Small intestine (tissue), 7 donors: ENCODE measurements at regions not wholly inside any gene's neighbourhood (a gene's known extent, or its start where the extent isn't known, plus 50 kb on each side); places are given as distances from the start of the nearest gene placed in this dataset.
"Not testable (repeated sequence)": the region's sequence is repeated elsewhere in the genome, so short reads cannot be mapped to it uniquely, and the experiment has no call there.

Experiments used
- DNase-seq, 2 donors: peaks; one replicate each; pipeline versions ENCODE4 v3.0.0 to v3.0.0-alpha.2; 2013
- FAIRE-seq: peaks from 2 replicates; lab custom pipeline; 2012; peaks lifted over from hg19 to GRCh38; lab: Jason Lieb, UNC
- H3K27ac ChIP-seq, 3 donors: one replicate each; pipeline ENCODE4 v1.5.1; 2013; ENCODE audit warnings: low read length in 2 of 3, mild to moderate bottlenecking in 2 of 3, control low read depth in 1 of 3, inconsistent platforms in 1 of 3, low read depth in 1 of 3, moderate library complexity in 1 of 3
- H3K27me3 ChIP-seq, 3 donors: one replicate each; pipeline ENCODE4 v1.6.1; 2013; ENCODE audit warnings: low read length in 3 of 3, inconsistent platforms in 1 of 3; ENCODE audit not compliant: control insufficient read depth in 3 of 3, insufficient read depth in 3 of 3
- H3K36me3 ChIP-seq, 3 donors: one replicate each; pipeline ENCODE4 v1.6.1; 2013; ENCODE audit warnings: low read length in 3 of 3, inconsistent platforms in 1 of 3, low read depth in 1 of 3, mild to moderate bottlenecking in 1 of 3, moderate library complexity in 1 of 3; ENCODE audit not compliant: control insufficient read depth in 3 of 3, insufficient read depth in 2 of 3
- H3K4me1 ChIP-seq, 3 donors: one replicate each; pipeline ENCODE4 v1.6.1; 2013; ENCODE audit warnings: low read length in 2 of 3, inconsistent platforms in 1 of 3, low read depth in 1 of 3, mild to moderate bottlenecking in 1 of 3, moderate library complexity in 1 of 3; ENCODE audit not compliant: control insufficient read depth in 3 of 3, insufficient read depth in 2 of 3
- H3K4me3 ChIP-seq, 3 donors: one replicate each; pipeline ENCODE4 v1.5.1; 2013; ENCODE audit warnings: low read length in 3 of 3, control low read depth in 1 of 3, inconsistent platforms in 1 of 3, low read depth in 1 of 3, mild to moderate bottlenecking in 1 of 3, moderate library complexity in 1 of 3
- H3K9me3 ChIP-seq, 2 donors: one replicate each; pipeline ENCODE4 v1.6.1; 2013; ENCODE audit warnings: low read depth in 1 of 2, low read length in 1 of 2; ENCODE audit not compliant: control insufficient read depth in 2 of 2, insufficient read depth in 1 of 2
- WGBS, 3 donors: extraction: QIAGEN DNeasy Blood & Tissue Kit; methylation state at CpG; one replicate each; pipeline ENCODE4 v1.1.7; 2013; 5-methylcytosine and 5-hydroxymethylcytosine counted together
- donor health status: healthy with polysubstance abuse.
- donor health status: control.
- donor health status: control.
- donor health status: Bipolar disorder and iron deficiency.
- donor health status: healthy.

GRCh38 chr2:55796121-55796520 is 102.5 kb upstream of the PNPT1 start:
- no peaks in the 10 kb centered on the region for H3K27me3 ChIP-seq
- H3K4me1 ChIP-seq, result no peaks in the 10 kb centered on the region
- peaks cover 0 to 3% of the 10 kb centered on the region in 2 donors for H3K9me3 ChIP-seq
- DNase-seq (no peak), FAIRE-seq (no peak)
- no peaks in the 10 kb centered on the region for H3K36me3 ChIP-seq
- H3K27ac ChIP-seq, result no peak overlapping the region
- no peak overlapping the region for H3K4me3 ChIP-seq

GRCh38 chr2:55793602-55794001 is 100.0 kb upstream of the PNPT1 start:
- not testable (repeated sequence) for H3K4me3 ChIP-seq, H3K4me1 ChIP-seq, DNase-seq, H3K9me3 ChIP-seq, H3K27me3 ChIP-seq, H3K27ac ChIP-seq, FAIRE-seq, H3K36me3 ChIP-seq
- 90 to 92% (median 90%) methylated on average over 11 to 12 of the region's 12 CpGs for WGBS, 3 donors

- H3K4me1 ChIP-seq, result no peaks in the 10 kb centered on the region
- no peaks in the 10 kb centered on the region for H3K27me3 ChIP-seq
- no peak overlapping the region for H3K27ac ChIP-seq
- DNase-seq, result no peak
- H3K9me3 ChIP-seq, result no peaks in the 10 kb centered on the region
- H3K36me3 ChIP-seq, result no peaks in the 10 kb centered on the region
- H3K4me3 ChIP-seq, result no peak overlapping the region
- no peak for FAIRE-seq
These were observed 92.6 kb upstream of the PNPT1 start for GRCh38 chr2:55786280-55786679.

GRCh38 chr2:55783751-55784150 is 90.1 kb upstream of the PNPT1 start:
- H3K27ac ChIP-seq, H3K4me3 ChIP-seq, H3K4me1 ChIP-seq, H3K36me3 ChIP-seq, H3K27me3 ChIP-seq, DNase-seq, H3K9me3 ChIP-seq, FAIRE-seq: not testable (repeated sequence)
- WGBS, 3 donors, result 88 to 93% (median 88%) methylated on average over 5 of the region's 5 CpGs

GRCh38 chr2:55782528-55783173 is 89.0 kb upstream of the PNPT1 start:
- Histone ChIP-seq H3K4me1 (no peaks in the 10 kb centered on the region), H3K36me3 (no peaks in the 10 kb centered on the region), H3K9me3 (no peaks in the 10 kb centered on the region), H3K27ac (no peak overlapping the region), H3K27me3 (no peaks in the 10 kb centered on the region), H3K4me3 (no peak overlapping the region)
- FAIRE-seq, result no peak
- no peak for DNase-seq
- WGBS, 3 donors, result 67 to 86% (median 79%) methylated on average over 4 of the region's 4 CpGs

GRCh38 chr2:55781542-55781941 is 87.9 kb upstream of the PNPT1 start:
- H3K4me1 ChIP-seq, result no peaks in the 10 kb centered on the region
- WGBS, 3 donors, result 91 to 94% (median 93%) methylated on average over 1 of the region's 1 CpG
- H3K4me3 ChIP-seq, result no peak overlapping the region
- FAIRE-seq (no peak), DNase-seq (no peak)
- no peaks in the 10 kb centered on the region for H3K36me3 ChIP-seq
- no peak overlapping the region for H3K27ac ChIP-seq
- H3K27me3 ChIP-seq, result no peaks in the 10 kb centered on the region
- no peaks in the 10 kb centered on the region for H3K9me3 ChIP-seq

GRCh38 chr2:55780697-55781096 is 87.1 kb upstream of the PNPT1 start:
- Histone ChIP-seq H3K4me3 (no peak overlapping the region), H3K27ac (no peak overlapping the region), H3K36me3 (no peaks in the 10 kb centered on the region), H3K4me1 (no peaks in the 10 kb centered on the region), H3K9me3 (no peaks in the 10 kb centered on the region), H3K27me3 (no peaks in the 10 kb centered on the region)
- DNase-seq (no peak), FAIRE-seq (no peak)
- WGBS, 3 donors, result 74 to 84% (median 78%) methylated on average over 1 of the region's 1 CpG

GRCh38 chr2:55779459-55780421 is 86.1 kb upstream of the PNPT1 start:
- FAIRE-seq, result no peak
- WGBS, 3 donors, result 57 to 72% (median 61%) methylated on average over 7 of the region's 7 CpGs
- Histone ChIP-seq H3K9me3 (no peaks in the 10 kb centered on the region), H3K27me3 (no peaks in the 10 kb centered on the region), H3K36me3 (no peaks in the 10 kb centered on the region), H3K4me3 (no peak overlapping the region), H3K27ac (no peak overlapping the region), H3K4me1 (no peaks in the 10 kb centered on the region)
- DNase-seq, result no peak
